IPS-18a (cell line): ENCODE measurements at regions not wholly inside any gene's neighbourhood (a gene's known extent, or its start where the extent isn't known, plus 50 kb on each side); places are given as distances from the start of the nearest gene placed in this dataset.

ENCODE experiments used
- H3K27ac ChIP-seq: one replicate; pipeline ENCODE4 v1.5.1; 2013; ENCODE audit warnings: low read length
- H3K27me3 ChIP-seq: one replicate; pipeline ENCODE4 v1.6.1; 2013; ENCODE audit warnings: mild to moderate bottlenecking, low read length; ENCODE audit not compliant: control insufficient read depth, insufficient read depth
- H3K36me3 ChIP-seq: one replicate; pipeline ENCODE4 v1.6.1; 2013; ENCODE audit warnings: low read depth, low read length; ENCODE audit not compliant: control insufficient read depth
- H3K4me1 ChIP-seq: one replicate; pipeline ENCODE4 v1.6.1; 2013; ENCODE audit warnings: low read depth, low read length; ENCODE audit not compliant: control insufficient read depth
- H3K4me3 ChIP-seq: one replicate; pipeline ENCODE4 v1.5.1; 2013; ENCODE audit warnings: low read length
- H3K9ac ChIP-seq: one replicate; pipeline ENCODE4 v1.6.1; 2013; ENCODE audit warnings: mild to moderate bottlenecking, low read length, moderate library complexity
- H3K9me3 ChIP-seq: one replicate; pipeline ENCODE4 v1.6.1; 2013; ENCODE audit warnings: low read depth, low read length; ENCODE audit not compliant: control insufficient read depth

GRCh38 chr14:98953551-98954348 is 318.2 kb downstream of the BCL11B start:
- no peaks in the 10 kb centered on the region for H3K9me3 ChIP-seq
- no peak overlapping the region for H3K4me3 ChIP-seq
- peaks cover 3% of the 10 kb centered on the region for H3K4me1 ChIP-seq
- H3K9ac ChIP-seq = no peak overlapping the region
- H3K36me3 ChIP-seq = no peaks in the 10 kb centered on the region
- no peaks in the 10 kb centered on the region for H3K27me3 ChIP-seq
- H3K27ac ChIP-seq = no peak overlapping the region

GRCh38 chr14:98954349-98955000 is 317.5 kb downstream of the BCL11B start:
- Histone ChIP-seq H3K4me3 (no peak overlapping the region), H3K36me3 (no peaks in the 10 kb centered on the region), H3K9me3 (no peaks in the 10 kb centered on the region), H3K4me1 (no peaks in the 10 kb centered on the region), H3K9ac (no peak overlapping the region), H3K27ac (no peak overlapping the region), H3K27me3 (no peaks in the 10 kb centered on the region)

- H3K36me3 ChIP-seq = no peaks in the 10 kb centered on the region
- no peaks in the 10 kb centered on the region for H3K4me1 ChIP-seq
- no peaks in the 10 kb centered on the region for H3K27me3 ChIP-seq
- H3K4me3 ChIP-seq = no peak overlapping the region
- H3K9me3 ChIP-seq = no peaks in the 10 kb centered on the region
- H3K9ac ChIP-seq = no peak overlapping the region
- H3K27ac ChIP-seq = no peak overlapping the region
Observed at GRCh38 chr14:98955036-98955740, 316.8 kb downstream of the BCL11B start.

GRCh38 chr14:98955741-98956070 is 316.3 kb downstream of the BCL11B start:
- Histone ChIP-seq H3K27ac (no peak overlapping the region), H3K27me3 (no peaks in the 10 kb centered on the region), H3K9ac (no peak overlapping the region), H3K4me1 (no peaks in the 10 kb centered on the region), H3K36me3 (no peaks in the 10 kb centered on the region), H3K4me3 (no peak overlapping the region), H3K9me3 (no peaks in the 10 kb centered on the region)

GRCh38 chr14:98956181-98956580 is 315.8 kb downstream of the BCL11B start:
- Histone ChIP-seq H3K4me3 (no peak overlapping the region), H3K4me1 (no peaks in the 10 kb centered on the region), H3K27me3 (no peaks in the 10 kb centered on the region), H3K27ac (no peak overlapping the region), H3K36me3 (no peaks in the 10 kb centered on the region), H3K9me3 (no peaks in the 10 kb centered on the region), H3K9ac (no peak overlapping the region)

GRCh38 chr14:98956661-98957060 is 315.3 kb downstream of the BCL11B start:
- Histone ChIP-seq H3K27me3 (no peaks in the 10 kb centered on the region), H3K36me3 (no peaks in the 10 kb centered on the region), H3K9ac (no peak overlapping the region), H3K4me3 (no peak overlapping the region), H3K4me1 (no peaks in the 10 kb centered on the region), H3K27ac (no peak overlapping the region), H3K9me3 (no peaks in the 10 kb centered on the region)

- no peak overlapping the region for H3K9ac ChIP-seq
- no peak overlapping the region for H3K27ac ChIP-seq
- H3K4me3 ChIP-seq = no peak overlapping the region
Observed at GRCh38 chr14:98957211-98958047, 314.6 kb downstream of the BCL11B start.

GRCh38 chr14:98958048-98958631 is 313.9 kb downstream of the BCL11B start:
- Histone ChIP-seq H3K4me3 (no peak overlapping the region), H3K27ac (no peak overlapping the region), H3K4me1 (no peaks in the 10 kb centered on the region), H3K27me3 (no peaks in the 10 kb centered on the region), H3K9me3 (no peaks in the 10 kb centered on the region), H3K36me3 (no peaks in the 10 kb centered on the region), H3K9ac (no peak overlapping the region)

More at GRCh38 chr14:98957211-98958047, 314.6 kb downstream of the BCL11B start:
- Histone ChIP-seq H3K36me3 (no peaks in the 10 kb centered on the region), H3K9me3 (no peaks in the 10 kb centered on the region), H3K27me3 (no peaks in the 10 kb centered on the region), H3K4me1 (no peaks in the 10 kb centered on the region)

- Histone ChIP-seq H3K27me3 (no peaks in the 10 kb centered on the region), H3K4me3 (no peak overlapping the region), H3K36me3 (no peaks in the 10 kb centered on the region), H3K4me1 (no peaks in the 10 kb centered on the region), H3K9ac (no peak overlapping the region), H3K9me3 (no peaks in the 10 kb centered on the region), H3K27ac (no peak overlapping the region)
Observed at GRCh38 chr14:98958632-98959031, 313.4 kb downstream of the BCL11B start.

GRCh38 chr14:98959410-98959809 is 312.6 kb downstream of the BCL11B start:
- no peak overlapping the region for H3K27ac ChIP-seq
- no peaks in the 10 kb centered on the region for H3K27me3 ChIP-seq
- H3K4me1 ChIP-seq = no peaks in the 10 kb centered on the region

More at GRCh38 chr14:98959410-98959809, 312.6 kb downstream of the BCL11B start:
- Histone ChIP-seq H3K9me3 (no peaks in the 10 kb centered on the region), H3K4me3 (no peak overlapping the region), H3K36me3 (no peaks in the 10 kb centered on the region), H3K9ac (no peak overlapping the region)
